Spleen (tissue), 11 donors: ENCODE measurements at regions not wholly inside any gene's neighbourhood (a gene's known extent, or its start where the extent isn't known, plus 50 kb on each side); places are given as distances from the start of the nearest gene placed in this dataset.
"Not testable (repeated sequence)": the region's sequence is repeated elsewhere in the genome, so short reads cannot be mapped to it uniquely, and the experiment has no call there.

ENCODE experiments used
- DNase-seq: peaks from one replicate; pipeline ENCODE4 v3.0.0-alpha.2; 2020
- H3K27ac ChIP-seq, 8 donors: fragments of 200-600 bp; sonication (generic) in 7 of 8; 1 replicate in 4 of 8; 2 replicates in 4 of 8; pipeline versions ENCODE4 v1.5.0 to v1.8.0; 2016 to 2021; ENCODE audit warnings: inconsistent platforms in 4 of 8, mild to moderate bottlenecking in 4 of 8, moderate library complexity in 1 of 8
- H3K27me3 ChIP-seq, 7 donors: fragments of 200-600 bp; sonication (generic) in 6 of 7; replicated peaks in 1 of 7; 1 replicate in 4 of 7; 2 replicates in 3 of 7; pipeline versions ENCODE4 v1.5.0 to v1.8.0; 2016 to 2021; ENCODE audit warnings: inconsistent platforms in 3 of 7, mild to moderate bottlenecking in 1 of 7
- H3K36me3 ChIP-seq, 6 donors: fragments of 200-600 bp; sonication (generic) in 5 of 6; 1 replicate in 4 of 6; 2 replicates in 2 of 6; pipeline versions ENCODE4 v1.5.0 to v1.8.0; 2016 to 2021; ENCODE audit warnings: inconsistent platforms in 2 of 6
- H3K4me1 ChIP-seq, 6 donors: fragments of 200-600 bp; sonication (generic) in 5 of 6; 1 replicate in 3 of 6; 2 replicates in 3 of 6; pipeline versions ENCODE4 v1.5.0 to v1.8.0; 2016 to 2021; ENCODE audit warnings: inconsistent platforms in 3 of 6
- H3K4me3 ChIP-seq, 8 donors: fragments of 200-600 bp; sonication (generic) in 7 of 8; 1 replicate in 4 of 8; 2 replicates in 4 of 8; pipeline versions ENCODE4 v1.5.0 to v1.8.0; 2016 to 2021; ENCODE audit warnings: inconsistent platforms in 4 of 8, mild to moderate bottlenecking in 4 of 8, moderate library complexity in 2 of 8
- H3K9me3 ChIP-seq, 8 donors: fragments of 200-600 bp; sonication (generic) in 7 of 8; 1 replicate in 4 of 8; 2 replicates in 4 of 8; pipeline versions ENCODE4 v1.5.0 to v1.8.0; 2016 to 2021; ENCODE audit warnings: inconsistent platforms in 4 of 8
- POLR2A ChIP-seq, 3 donors: fragments of 450-650 bp; IDR thresholded peaks; one replicate each; pipeline ENCODE4 v1.5.1; 2017; ENCODE audit warnings: antibody characterized with exemption in 3 of 3, mild to moderate bottlenecking in 1 of 3
- POLR2AphosphoS5 ChIP-seq, 3 donors: sonication (generic); formaldehyde crosslinking; IDR thresholded peaks; one replicate each; pipeline ENCODE4 v1.5.1; 2017; ENCODE audit warnings: antibody characterized with exemption in 3 of 3
- WGBS, 5 donors: extraction: QIAGEN DNeasy Blood & Tissue Kit in 3 of 5; methylation state at CpG; one replicate each; pipeline versions ENCODE4 v1.1.5 to v1.1.7; 2013 to 2018; 5-methylcytosine and 5-hydroxymethylcytosine counted together
- intact Hi-C: fragments of 100-400 bp; cut with DNase I; formaldehyde crosslinking; loops from one replicate; pipeline ENCODE4 v1.15.0; 2023; ENCODE audit warnings: low total_unique reads
- TF ChIP-seq, protein P1 (sequence below), 11 experiments: fragments of 200-600 bp in 7 of 11; fragments of 450-650 bp in 4 of 11; sonication (generic) in 4 of 11; IDR thresholded peaks in 8 of 11; conservative IDR thresholded peaks in 3 of 11; 1 replicate in 7 of 11; 2 replicates in 4 of 11; pipeline versions ENCODE4 v1.4.0 to v1.8.0; 2016 to 2021; ENCODE audit warnings: antibody characterized with exemption in 11 of 11, inconsistent platforms in 4 of 11, mild to moderate bottlenecking in 1 of 11
- donor health status: healthy with polysubstance abuse.
- donor health status: DM: no; HTN: no; CAD: no; lungs with moderate emphysema.
- donor health status: DM: no; HTN: no; CAD: no.
- donor health status: Bipolar disorder and iron deficiency.
- donor health status: healthy.
- donor health status: DM: no; HTN: no; CAD: no.
- donor health status: DM: yes; HTN: yes; CAD: no.

DNA sequence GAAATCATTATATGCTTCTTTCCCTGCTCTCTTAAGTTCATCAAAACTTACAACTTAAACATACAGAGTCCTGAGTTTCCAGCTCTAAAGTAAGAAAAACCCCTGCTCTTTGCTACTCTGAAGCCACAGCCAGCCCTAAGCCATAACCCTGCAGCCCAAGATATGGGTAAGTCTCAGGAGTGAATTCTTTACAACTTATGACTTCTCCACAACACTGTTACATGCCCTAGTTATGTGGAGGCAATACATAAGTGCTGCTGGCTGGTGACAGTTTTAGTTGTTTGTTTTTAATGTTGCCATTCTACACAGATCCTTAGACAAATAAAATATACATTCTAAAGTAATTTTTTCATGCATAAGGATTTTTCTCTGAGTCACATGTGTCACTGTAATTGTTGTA, 100.2 kb downstream of the FBXO8 start:
- peaks cover 0 to 17% (median 0%) of the 10 kb centered on the region in 7 donors for H3K27me3 ChIP-seq

GRCh38 chr4:174181827-174182226, 101.6 kb downstream of the FBXO8 start:
- Histone ChIP-seq H3K4me1 (no peaks in the 10 kb centered on the region), H3K36me3 (no peaks in the 10 kb centered on the region), H3K4me3 (no peak overlapping the region), H3K27ac (no peak overlapping the region), H3K9me3 (no peaks in the 10 kb centered on the region), H3K27me3 (peaks cover 0 to 17% (median 0%) of the 10 kb centered on the region in 7 donors)
- DNase-seq, result no peak
- TF ChIP-seq, protein P1, sequence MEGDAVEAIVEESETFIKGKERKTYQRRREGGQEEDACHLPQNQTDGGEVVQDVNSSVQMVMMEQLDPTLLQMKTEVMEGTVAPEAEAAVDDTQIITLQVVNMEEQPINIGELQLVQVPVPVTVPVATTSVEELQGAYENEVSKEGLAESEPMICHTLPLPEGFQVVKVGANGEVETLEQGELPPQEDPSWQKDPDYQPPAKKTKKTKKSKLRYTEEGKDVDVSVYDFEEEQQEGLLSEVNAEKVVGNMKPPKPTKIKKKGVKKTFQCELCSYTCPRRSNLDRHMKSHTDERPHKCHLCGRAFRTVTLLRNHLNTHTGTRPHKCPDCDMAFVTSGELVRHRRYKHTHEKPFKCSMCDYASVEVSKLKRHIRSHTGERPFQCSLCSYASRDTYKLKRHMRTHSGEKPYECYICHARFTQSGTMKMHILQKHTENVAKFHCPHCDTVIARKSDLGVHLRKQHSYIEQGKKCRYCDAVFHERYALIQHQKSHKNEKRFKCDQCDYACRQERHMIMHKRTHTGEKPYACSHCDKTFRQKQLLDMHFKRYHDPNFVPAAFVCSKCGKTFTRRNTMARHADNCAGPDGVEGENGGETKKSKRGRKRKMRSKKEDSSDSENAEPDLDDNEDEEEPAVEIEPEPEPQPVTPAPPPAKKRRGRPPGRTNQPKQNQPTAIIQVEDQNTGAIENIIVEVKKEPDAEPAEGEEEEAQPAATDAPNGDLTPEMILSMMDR (IDR thresholded peaks at IDR 0.05 in 8 of 11, conservative IDR thresholded peaks at IDR 0.05 in 3 of 11), result no peak
- no peak for TF ChIP-seq POLR2AphosphoS5 (IDR thresholded peaks at IDR 0.05)
- TF ChIP-seq POLR2A (IDR thresholded peaks at IDR 0.05), result no peak
- intact Hi-C loops, result no loop called here

More for the DNA sequence above, 100.2 kb downstream of the FBXO8 start:
- no peak overlapping the region for H3K4me3 ChIP-seq
- intact Hi-C loops, result no loop called here
- no peak for TF ChIP-seq POLR2A (IDR thresholded peaks at IDR 0.05)
- no peak for TF ChIP-seq POLR2AphosphoS5 (IDR thresholded peaks at IDR 0.05)
- TF ChIP-seq, protein P1 (IDR thresholded peaks at IDR 0.05 in 8 of 11, conservative IDR thresholded peaks at IDR 0.05 in 3 of 11), result no peak
- H3K36me3 ChIP-seq, result no peaks in the 10 kb centered on the region
- H3K9me3 ChIP-seq, result no peaks in the 10 kb centered on the region
- no peak for DNase-seq
- H3K27ac ChIP-seq, result no peak overlapping the region
- H3K4me1 ChIP-seq, result no peaks in the 10 kb centered on the region

DNA sequence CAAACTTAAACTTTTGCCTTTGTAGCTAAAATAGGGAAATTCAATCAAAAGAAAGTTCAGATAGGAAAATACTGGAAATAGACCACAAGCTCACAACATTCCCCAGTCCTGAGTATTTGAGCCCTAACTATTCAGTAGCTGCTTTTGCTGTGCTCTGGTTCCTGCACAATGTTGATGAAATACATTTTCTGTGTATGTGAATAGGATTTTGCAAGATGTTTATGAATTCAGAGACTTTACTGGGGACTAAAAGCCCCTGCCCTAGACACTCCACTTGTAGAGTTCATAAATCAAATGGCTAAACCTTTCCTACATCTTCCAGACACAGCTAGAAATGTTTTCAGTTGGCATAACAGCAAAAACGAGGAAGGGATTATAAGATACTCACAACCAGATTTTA, 105.9 kb downstream of the FBXO8 start:
- Histone ChIP-seq H3K4me3 (no peak overlapping the region), H3K27me3 (peaks cover 0 to 17% (median 0%) of the 10 kb centered on the region in 7 donors), H3K27ac (no peak overlapping the region), H3K9me3 (no peaks in the 10 kb centered on the region), H3K4me1 (no peaks in the 10 kb centered on the region), H3K36me3 (no peaks in the 10 kb centered on the region)
- DNase-seq, result no peak
- intact Hi-C loops, result no loop called here
- WGBS, 5 donors, result 21 to 49% (median 42%) methylated on average over 1 of the region's 1 CpG
- TF ChIP-seq, protein P1 (IDR thresholded peaks at IDR 0.05 in 8 of 11, conservative IDR thresholded peaks at IDR 0.05 in 3 of 11), result no peak
- no peak for TF ChIP-seq POLR2A (IDR thresholded peaks at IDR 0.05)
- TF ChIP-seq POLR2AphosphoS5 (IDR thresholded peaks at IDR 0.05), result no peak

DNA sequence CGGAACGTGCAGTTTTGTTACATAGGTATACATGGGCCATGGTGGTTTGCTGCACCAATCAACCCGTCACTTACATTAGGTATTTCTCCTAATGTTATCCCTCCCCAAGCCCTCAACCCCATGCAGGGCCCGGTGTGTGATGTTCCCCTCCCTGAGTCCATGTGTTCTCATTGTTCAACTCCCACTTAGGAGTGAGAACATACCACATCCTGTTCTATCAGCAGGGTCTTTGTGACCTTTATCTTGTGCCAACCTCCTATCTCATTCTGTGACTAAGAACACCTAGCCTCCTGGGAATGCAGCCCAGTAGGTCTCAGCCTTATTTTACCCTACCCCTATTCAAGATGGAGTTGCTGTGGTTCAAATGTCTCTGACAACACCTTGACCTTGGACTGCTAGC, 107.6 kb downstream of the FBXO8 start:
- H3K27ac ChIP-seq, H3K36me3 ChIP-seq, intact Hi-C loops, DNase-seq, H3K9me3 ChIP-seq, H3K4me1 ChIP-seq, H3K4me3 ChIP-seq: not testable (repeated sequence)
- 85 to 97% (median 89%) methylated on average over 4 of the region's 4 CpGs for WGBS, 5 donors
- H3K27me3 ChIP-seq, result peaks cover 0 to 14% (median 0%) of the 10 kb centered on the region in 7 donors

DNA sequence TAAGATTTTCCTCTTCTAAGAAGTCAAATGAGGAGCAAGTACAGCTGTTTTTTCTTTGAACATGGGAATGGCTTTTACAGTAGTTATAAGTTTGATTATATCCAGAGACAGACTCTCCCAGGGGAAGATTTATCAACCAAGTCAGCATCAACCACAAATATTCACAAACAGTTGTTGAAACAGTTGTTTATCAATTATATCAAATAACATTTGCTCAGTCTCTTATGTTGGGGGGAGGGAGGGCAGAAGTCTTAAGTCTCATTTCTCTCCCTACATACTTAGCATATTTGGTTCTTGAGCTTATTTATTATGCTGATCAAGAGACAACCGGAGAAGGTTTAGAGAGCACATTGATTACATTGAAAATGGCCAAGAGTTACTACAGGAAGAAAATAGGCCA, 110.1 kb downstream of the FBXO8 start:
- DNase-seq, result no peak
- Histone ChIP-seq H3K27ac (no peak overlapping the region), H3K4me3 (no peak overlapping the region), H3K4me1 (no peaks in the 10 kb centered on the region), H3K9me3 (no peaks in the 10 kb centered on the region), H3K27me3 (peaks cover 0 to 6% (median 0%) of the 10 kb centered on the region in 7 donors), H3K36me3 (no peaks in the 10 kb centered on the region)
- intact Hi-C loops, result no loop called here
- TF ChIP-seq POLR2A (IDR thresholded peaks at IDR 0.05) (no peak), POLR2AphosphoS5 (IDR thresholded peaks at IDR 0.05) (no peak)
- TF ChIP-seq, protein P1 (IDR thresholded peaks at IDR 0.05 in 8 of 11, conservative IDR thresholded peaks at IDR 0.05 in 3 of 11), result no peak
- 59 to 81% (median 76%) methylated on average over 1 of the region's 1 CpG for WGBS, 5 donors
